Glomerular visceral epithelial cell (primary cell): ENCODE measurements at regions not wholly inside any gene's neighbourhood (a gene's known extent, or its start where the extent isn't known, plus 50 kb on each side); places are given as distances from the start of the nearest gene placed in this dataset.
A peak's percentile ranks its signal among the peaks of the same experiment; 100 is the strongest.

Experiments used
- DNase-seq: peaks from one replicate; pipeline ENCODE4 v3.0.0-alpha.2; 2016; ENCODE audit errors: extremely low spot score

DNA sequence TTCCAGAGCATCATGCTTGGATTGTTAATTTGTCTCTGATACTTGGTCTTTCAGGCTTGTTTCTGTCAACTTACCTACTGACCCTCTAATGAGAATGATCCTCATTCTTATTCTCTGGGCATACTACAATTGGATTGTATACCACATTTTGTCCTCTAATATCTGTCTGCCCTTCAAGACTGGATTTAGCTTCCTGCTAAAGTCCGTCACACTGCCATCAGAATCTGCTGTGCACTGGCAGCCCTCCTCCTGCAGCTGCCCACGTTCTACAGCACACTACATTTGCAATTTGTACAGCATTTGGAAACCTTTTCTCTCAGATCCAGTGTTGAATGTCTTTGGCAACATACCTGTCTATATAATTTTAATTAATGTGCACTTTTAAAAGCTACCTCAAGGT is 183.1 kb downstream of the ZNF330 start:
- DNase-seq: no peak

DNA sequence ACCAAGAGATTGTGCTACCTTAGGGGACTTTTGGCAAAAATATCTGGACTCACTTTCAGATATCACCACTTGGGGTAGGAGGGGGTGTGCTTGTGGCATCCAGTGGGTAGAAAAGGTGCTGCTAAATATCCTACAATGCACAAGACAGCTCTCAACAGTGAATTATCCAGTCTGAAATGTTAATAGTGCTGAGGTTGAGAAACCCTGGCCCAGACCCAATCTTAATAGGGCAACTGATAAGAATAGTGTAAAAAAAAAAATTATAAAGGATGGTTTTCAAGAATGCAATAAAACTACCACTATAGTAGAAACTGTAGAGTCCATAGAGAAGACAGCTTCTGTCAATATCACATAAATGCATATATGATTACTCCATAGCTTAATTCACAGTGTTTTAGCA is 185.5 kb downstream of the ZNF330 start:
- DNase-seq: no peak

DNA sequence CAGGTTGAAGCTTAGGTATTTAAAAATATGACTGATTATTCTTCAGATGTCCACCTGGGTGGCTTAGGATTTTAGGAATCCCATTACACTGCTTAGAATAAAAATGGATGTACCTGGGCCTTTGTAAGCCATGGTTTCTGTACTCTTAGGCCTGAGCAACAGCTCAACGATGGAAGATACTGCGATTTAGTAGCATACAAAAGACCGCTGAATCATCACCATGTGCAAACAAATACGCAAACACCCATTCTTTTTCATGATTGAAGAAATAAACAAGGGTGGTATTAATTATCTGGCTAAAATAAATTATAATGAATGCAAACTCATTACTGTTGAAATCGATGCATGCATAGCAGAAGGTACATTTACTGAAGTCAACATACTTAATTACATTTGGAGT is 188.9 kb downstream of the ZNF330 start:
- no peak for DNase-seq

DNA sequence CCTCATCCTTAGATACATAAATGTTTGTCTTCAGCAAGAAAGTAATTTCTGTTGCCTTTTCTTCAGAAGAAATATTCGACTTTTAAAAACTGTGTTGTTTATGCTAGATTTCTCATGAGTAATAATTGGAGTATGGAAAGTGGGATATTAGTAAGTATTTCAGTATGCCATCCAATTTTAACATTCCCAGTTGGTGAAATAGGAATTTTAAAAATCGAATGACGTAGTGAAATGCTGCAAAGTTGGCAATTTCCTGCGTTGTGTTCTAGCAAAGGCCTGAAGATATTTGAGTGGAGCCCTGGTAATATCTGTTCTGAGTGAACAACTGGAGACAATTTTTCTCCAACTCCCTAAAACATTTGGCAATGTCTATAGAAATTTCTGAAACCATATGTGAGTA is 190.1 kb downstream of the ZNF330 start:
- DNase-seq: peak; percentile 21

DNA sequence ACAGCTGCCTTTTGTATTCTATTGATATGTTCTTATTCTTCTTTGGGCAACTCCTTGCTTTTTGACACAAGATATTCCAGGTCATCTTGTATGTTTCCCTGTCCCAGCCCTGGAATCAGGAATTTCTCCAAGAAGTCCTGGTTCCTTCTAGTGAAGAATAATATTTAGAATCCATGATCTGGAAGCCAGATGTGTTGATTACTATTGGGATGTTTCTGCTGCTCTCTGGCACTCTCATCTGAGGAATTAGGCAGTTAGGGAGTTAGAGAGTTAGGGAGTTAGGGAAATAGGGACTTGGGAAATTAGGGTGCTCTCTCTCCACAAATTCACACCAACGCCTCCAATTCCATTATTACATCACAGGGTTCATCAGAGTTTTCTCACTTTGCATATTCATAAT is 191.2 kb downstream of the ZNF330 start:
- DNase-seq: no peak

DNA sequence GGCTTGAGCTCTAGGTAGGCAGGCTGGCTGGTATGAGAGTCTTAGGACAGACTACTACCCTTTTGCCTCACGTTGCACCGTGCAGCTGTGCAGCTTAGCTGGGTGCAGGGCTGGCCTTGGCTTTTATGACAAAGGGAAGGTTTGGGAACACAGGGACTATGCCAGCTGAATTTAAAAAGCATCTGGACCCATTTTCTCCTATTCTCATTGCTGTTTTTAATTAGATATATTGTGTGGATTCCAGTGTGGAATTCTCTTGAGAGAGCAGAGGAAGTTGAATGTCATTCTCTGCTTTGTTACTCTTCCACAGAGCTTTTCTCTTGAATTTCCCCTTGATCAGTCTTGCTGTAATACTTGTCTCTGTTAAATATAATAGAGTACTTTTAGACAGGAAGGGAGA is 192.7 kb downstream of the ZNF330 start:
- DNase-seq: no peak

DNA sequence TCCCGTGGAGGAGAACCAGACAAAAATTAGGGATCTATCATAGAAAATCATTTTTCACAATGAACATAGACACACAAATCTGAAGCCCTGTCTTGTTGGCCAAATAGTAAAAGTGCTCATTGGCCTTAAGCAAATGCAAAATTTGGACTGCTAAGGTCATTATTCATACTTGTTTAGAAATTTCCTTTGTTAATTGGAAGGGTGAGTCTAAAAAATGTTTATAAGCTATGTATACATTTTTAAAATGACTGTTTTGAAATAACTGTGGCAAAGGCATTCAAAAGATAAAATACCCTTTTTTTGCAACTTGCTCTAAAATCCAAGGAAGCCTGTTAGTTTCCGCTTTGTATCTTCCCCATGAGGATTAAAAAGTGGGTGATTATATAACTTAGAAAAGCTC is 195.0 kb downstream of the ZNF330 start:
- DNase-seq: no peak

DNA sequence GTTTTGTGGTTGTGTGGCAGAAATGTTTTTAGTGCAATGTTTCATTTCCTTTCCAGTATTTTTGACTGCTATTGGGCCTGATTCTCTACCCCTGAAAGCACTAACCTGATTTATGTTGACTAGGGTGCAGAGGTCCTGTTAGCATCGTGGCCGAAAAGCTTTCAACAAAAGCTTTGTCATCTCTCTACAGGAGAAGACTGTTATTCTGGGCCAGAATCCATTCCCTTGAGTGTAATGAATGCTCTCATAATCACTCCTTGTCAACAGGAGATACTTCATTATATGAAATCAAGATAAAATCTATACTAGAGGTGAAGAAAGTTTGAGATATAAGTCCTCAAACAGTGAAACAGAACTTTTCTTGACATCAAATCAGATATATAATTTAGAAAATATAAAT is 195.5 kb downstream of the ZNF330 start:
- DNase-seq: no peak

DNA sequence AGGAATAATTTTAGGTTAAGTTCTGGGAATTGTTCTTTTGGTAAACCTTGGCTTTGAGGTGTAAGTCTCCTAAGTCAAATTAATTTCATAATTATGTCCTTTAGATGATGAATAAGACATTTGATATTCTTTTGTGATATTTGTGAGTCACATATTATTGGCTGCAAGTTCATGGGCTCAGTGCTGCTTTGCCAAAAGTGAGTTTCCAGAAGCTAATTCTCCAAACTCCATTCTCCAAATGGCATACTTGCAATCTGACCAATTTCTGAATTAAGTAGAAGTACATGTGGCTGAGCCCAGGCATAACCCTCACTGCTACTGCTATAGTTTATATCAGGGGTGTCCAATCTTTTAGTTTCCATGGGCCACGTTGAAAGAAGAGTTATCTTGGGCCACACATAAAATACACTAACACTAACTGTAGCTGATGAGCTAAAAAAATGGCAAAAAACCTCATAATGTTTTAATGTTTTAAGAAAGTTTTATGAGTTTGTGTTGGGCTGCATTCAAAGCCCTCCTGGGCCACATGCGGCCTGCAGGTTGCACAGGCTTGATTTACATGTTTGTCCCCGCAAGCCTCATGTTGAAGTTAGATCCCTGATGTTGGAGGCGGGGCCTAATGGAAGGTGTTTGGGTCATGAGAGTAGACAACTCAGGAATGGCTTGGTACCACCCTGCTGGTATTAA is 196.1 kb downstream of the ZNF330 start:
- no peak for DNase-seq

DNA sequence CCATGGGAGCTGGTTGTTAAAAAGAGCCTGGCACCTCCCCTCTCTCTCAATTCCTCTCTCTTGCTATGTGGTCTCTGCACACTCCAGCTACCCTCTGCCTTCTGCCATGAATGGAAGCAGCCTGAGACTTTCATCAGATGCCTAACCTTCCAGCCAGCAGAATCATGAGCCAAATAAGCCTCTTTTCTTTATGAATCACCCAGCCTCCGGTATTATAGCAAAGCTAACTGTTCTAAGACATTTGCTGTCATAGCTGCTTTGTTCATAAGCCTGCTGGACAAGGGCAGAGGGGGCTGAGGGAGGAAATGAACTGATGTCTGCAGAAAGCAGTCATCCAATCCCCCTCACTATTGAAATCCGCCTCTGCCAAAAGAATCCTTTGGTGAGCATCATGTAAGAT is 196.7 kb downstream of the ZNF330 start:
- DNase-seq: no peak

DNA sequence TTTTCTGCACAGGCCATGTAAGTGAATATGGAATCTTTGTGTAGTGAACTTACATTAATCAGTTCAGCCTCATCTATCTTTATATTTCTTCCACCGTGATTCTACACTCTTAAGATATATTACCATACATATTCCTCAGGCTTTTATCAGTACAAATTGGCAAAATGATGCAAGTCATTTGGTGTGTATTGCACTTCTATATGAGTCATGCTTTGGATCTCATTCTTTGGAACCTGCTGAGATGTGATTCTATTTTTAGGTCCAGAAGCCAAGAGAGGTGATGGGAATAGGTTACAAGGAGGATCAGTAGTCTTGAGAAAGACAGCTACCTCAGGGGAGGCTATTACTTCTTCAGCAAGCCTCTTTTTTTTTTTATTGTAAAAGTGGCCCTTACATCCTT is 204.4 kb downstream of the ZNF330 start:
- DNase-seq: peak; percentile 23

DNA sequence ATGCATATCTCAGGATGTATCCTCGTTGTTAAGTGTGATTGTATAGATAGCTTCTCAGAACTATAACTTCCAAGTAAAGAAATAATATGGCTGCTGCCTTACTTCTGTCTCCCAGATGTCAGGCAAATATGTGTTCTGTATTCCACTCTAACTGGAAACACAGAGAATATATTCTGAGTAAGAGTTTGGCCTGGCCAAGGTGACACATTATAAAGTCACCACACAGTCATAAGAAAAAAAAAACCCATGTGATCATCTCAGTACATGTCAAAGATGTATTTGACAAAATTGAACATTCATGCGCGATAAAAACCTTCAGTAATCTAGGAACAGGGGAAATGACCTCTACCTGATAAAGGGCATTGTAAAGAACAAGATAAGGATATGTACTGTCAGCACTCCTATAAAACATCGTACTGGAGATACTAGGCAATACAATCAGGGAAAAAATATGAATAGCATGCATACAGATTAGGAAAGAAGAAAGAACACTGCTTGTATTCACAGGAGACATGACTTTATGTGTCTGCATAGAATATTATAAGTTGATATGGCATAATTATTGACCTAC is 207.1 kb downstream of the ZNF330 start:
- DNase-seq: no peak

DNA sequence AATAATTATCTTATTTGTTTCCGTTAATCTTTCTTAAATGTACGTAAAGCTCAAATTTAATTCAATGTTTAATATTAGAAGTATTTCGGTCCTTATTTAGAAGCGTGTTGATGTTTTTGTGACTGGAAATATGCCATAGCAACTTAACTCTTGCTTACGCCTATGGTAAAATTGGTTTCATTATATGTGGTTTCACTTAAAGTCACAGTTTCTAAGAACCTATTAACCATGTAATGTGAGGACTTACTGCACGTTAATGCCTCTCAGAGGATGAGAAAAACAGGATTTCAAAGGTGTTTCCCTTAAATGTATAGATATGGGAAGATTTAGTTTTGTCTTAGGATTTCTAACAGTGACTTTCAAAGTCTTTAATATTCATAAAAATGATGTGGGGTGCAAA is 206.4 kb upstream of the IL15 start:
- DNase-seq: no peak

DNA sequence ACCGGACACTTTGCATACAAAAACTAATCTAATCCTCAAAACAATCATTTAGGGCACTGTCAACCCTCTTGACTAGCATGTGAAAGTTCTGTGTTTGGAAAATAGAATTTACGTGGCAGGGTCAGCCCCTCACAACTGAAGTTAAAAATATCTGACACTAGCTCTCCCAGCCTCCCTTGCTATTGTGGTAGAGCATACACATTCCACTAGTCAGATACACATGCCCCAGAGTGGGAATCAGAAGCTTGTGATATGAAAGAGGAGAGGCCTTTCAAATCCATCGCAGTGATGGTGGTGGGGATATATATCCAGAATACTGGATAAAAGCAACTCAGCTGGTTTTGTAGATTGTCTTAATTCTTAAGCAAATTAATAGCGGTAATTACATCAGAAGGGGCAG is 205.7 kb upstream of the IL15 start:
- DNase-seq: no peak

DNA sequence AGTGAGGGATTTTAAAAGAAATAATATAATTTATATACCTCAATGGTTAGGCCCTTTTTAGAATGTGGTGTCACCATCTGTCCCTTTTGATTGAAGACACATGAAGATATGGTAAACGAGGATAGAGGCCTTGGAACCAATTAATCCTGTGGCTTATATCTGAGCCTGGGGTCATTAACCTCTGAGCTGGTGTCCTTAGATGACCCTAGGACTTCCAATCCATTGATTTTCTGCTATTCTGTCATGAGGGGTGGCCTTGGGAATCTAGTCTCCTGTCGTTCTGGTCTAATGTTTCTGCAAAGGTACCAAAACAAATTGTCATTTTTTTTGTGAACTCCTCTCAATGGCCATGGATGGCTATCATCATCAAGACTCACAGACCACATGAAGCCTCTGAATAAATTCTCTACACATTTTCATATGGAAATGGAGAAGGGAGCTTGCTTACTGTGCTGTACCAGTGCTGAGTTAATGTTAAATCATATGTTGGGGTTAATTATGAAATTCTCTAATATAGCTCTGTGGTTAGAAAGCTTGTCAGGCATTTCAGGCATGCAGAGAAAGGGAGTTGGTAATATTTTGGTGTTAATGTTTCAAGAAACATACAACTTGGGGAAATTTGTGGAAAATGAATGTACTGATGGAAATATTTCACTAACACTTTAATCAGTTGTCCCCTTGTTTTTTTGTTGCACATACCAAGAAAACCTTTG is 204.2 kb upstream of the IL15 start:
- DNase-seq: peak; percentile 25

DNA sequence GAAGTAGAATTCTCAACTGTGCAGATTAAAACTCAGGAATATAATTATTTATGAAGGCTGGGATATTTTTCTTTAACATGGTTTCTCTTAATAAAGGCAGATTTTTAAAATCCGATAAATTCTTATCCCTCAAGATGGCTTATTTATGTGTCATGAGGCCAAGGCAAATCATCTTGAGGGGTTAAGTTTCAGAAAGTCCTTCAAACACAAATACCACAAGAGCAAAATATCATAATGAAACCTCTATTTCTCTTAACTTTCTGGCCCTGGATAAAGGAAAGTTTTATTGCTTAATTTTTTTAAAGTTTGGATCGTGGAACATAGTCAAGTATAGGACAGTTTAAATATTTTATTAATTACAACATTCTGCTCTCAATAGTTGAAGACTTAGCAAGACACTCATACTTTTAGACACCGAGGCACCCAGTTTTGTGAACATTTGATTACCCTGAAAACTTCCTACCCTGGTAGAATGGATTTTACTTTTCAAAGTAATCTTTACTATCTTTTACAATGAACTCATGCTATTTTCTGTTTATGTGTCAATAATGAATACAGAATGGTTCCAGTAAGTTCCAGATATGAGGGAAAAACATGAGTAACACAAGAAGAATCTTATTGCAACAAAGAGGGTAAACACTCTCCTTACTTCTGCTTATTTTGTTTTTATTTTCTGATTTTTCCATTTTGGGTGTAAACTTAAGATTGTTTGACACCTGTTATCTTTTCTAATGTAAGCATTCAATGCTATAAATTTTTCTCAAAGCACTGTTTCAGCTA is 200.7 kb upstream of the IL15 start:
- DNase-seq: no peak

DNA sequence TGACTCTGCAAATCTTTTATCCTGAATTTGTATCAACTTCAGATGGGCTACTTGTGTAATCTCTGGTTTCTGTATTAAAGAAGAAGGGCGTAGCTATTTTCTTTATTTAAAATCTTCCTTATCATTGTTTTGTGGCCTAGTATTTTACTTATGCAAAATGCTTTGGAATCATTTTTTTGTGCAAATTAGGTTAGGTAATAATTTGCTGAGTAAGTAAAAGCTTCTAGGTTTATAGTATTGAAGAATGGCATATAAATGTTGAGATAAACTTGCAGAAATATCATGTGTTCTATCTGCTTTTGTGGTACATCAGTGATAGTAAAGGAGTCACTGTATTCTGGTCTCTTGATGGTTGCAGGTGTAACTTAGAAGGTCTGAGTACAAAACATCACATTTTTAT is 197.2 kb upstream of the IL15 start:
- no peak for DNase-seq

DNA sequence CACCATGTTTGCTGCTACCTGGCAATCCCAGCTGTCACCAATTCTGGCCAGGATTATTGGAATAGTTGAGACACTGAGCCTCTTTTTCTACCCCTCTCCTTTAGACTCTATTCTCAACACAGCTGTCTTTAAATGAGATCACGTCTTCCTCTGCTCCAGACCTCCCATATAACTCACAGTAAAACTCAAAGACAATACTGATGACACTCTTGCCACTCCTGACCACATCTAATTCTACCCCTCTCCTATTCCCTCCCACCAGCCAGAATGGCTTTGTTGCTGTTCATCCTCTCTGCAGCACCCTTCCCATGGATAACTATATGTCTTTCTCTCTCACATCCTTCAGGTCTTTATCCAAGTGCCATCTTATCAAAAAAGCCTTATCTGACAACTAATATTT is 188.6 kb upstream of the IL15 start:
- no peak for DNase-seq

DNA sequence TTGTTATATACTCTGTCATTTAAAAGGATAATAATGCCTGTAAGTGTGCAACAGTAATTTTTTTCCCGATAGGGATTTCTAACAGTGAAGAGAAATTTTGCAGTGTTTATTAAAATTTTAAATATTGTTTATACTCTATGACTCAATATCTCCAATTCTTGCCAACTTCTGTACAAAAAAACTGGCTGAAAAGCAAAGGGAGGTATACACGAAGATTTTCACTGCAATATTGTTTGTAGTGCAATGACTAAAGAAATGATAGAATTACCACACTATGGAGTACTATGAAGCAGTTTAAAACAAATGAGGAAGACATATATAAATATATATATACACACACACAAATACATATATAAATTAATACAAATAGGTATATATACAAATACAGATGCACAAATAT is 187.9 kb upstream of the IL15 start:
- DNase-seq: no peak

DNA sequence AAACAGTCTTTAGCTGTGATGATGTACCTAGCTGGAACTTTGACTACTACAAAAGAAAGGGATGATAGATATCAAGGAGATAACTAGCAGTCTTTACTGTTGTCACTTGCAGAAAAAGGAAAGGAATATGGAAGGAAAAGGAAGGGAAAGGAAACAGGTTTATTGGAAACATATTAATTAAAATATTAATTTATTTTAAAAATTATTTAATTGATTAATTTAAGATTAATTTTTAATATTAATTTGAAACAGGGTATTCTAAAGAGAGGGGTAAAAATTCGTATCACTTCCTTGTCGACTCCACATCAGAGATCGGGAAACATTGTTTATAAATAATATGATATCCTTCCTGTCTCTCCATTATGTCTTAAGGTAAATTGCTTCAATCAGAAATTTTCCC is 186.5 kb upstream of the IL15 start:
- DNase-seq: no peak

DNA sequence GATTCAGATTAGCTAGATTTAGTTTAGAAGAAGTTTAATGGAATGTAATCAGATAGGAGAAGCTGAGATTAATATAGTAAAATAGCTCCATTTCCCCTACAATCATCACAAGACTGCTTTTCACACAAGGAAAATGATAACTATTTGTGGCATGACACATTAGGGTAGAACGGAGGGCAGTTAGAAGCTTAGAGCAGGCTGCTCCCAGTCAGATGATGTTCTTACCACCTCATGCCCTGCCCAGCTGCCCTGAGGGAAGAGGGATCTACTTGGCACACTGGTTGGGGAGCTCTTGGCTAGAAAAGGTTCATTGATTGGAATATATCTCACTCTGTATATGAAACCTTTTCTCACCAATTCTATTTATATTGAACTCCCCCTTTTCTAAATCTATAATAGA is 180.7 kb upstream of the IL15 start:
- DNase-seq: peak; percentile 8

DNA sequence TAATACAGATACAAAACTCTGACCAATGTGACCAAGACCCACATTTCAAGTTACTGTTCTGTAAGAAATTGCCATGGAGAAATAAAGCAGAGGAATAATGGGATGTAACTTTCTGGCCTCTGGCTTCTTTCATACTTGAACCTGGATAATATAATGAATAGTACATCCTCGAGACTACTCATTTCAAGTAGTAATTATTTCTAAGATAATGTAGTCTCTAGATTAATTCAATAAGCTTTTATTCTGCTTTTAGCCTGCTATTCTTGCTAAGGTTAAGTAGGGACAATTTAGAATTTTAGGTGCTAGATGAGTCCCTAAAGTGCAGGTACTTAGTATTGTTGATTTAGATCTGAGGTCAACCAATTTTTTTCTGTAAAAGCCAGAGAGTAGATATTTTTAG is 178.7 kb upstream of the IL15 start:
- no peak for DNase-seq

DNA sequence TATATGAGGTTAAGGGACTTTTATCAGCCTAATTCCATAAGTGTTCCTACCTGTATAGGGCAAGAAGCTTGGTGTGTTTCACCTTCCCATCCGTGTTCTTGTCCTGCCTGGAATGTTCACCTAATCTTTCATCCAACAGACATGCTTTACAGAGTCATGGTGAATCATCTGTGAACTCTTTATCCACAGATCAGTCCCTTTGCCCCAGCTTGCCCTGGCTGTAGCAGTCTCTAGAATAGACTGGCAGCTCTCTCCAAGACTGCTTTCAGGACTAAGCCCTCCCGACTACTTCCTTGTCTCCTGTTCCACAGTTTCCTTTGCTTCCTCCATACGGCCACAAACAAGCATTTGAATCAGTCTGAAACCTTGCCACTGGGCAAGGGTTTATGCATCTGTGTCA is 177.9 kb upstream of the IL15 start:
- peak; percentile 37 for DNase-seq
